Activated CD8-positive, alpha-beta T cell treated with anti-CD3 and anti-CD28 coated beads for 36 hours (primary cell): ENCODE measurements at regions not wholly inside any gene's neighbourhood (a gene's known extent, or its start where the extent isn't known, plus 50 kb on each side); places are given as distances from the start of the nearest gene placed in this dataset.

Experiments
- ATAC-seq: fragments of 200-7000 bp; cut with Tn5 transposase; one replicate; pipeline ENCODE4 v1.10.0; 2021; ENCODE audit warnings: mild to moderate bottlenecking, moderate library complexity
- CTCF ChIA-PET: fragments of 350-600 bp; sonication (Branson Sonifier 250); formaldehyde crosslinking; loops from one replicate; lab custom pipeline; 2021; ENCODE audit warnings: antibody characterized with exemption; lab: Charles Lee
- POLR2A ChIA-PET: fragments of 350-600 bp; sonication (Branson Sonifier 250); formaldehyde crosslinking; loops from one replicate; lab custom pipeline; 2021; ENCODE audit warnings: antibody characterized with exemption; lab: Charles Lee
- DNase-seq: peaks from one replicate; pipeline ENCODE4 v3.0.0-alpha.2; 2020
- H3K27ac Mint-ChIP-seq: one replicate; pipeline ENCODE4 v1.8.0; 2021; ENCODE audit warnings: mild to moderate bottlenecking, mixed read lengths
- H3K27me3 Mint-ChIP-seq: one replicate; pipeline ENCODE4 v1.8.0; 2021; ENCODE audit warnings: mixed read lengths
- H3K36me3 Mint-ChIP-seq: one replicate; pipeline ENCODE4 v1.8.0; 2021; ENCODE audit warnings: low read depth, mixed read lengths
- H3K4me1 Mint-ChIP-seq: one replicate; pipeline ENCODE4 v1.8.0; 2021; ENCODE audit warnings: low read depth, mixed read lengths
- H3K4me3 Mint-ChIP-seq: one replicate; pipeline ENCODE4 v1.8.0; 2021; ENCODE audit warnings: mild to moderate bottlenecking, moderate library complexity, mixed read lengths
- H3K9me3 Mint-ChIP-seq: one replicate; pipeline ENCODE4 v1.8.0; 2021; ENCODE audit warnings: mixed read lengths
- CTCF ChIP-seq: fragments of 200-600 bp; IDR thresholded peaks from one replicate; pipeline ENCODE4 v1.8.0; 2022; ENCODE audit warnings: antibody characterized with exemption, mild to moderate bottlenecking
- intact Hi-C: fragments of 100-400 bp; cut with micrococcal nuclease; formaldehyde crosslinking; loops from one replicate; pipeline ENCODE4 v1.10.0; 2022

- POLR2A ChIA-PET = no interaction called here
- Mint-ChIP-seq H3K27me3 (no peaks in the 10 kb centered on the region), H3K9me3 (peaks cover 2% of the 10 kb centered on the region), H3K36me3 (no peaks in the 10 kb centered on the region), H3K27ac (no peak overlapping the region), H3K4me1 (no peaks in the 10 kb centered on the region), H3K4me3 (no peak overlapping the region)
- no peak for DNase-seq
- TF ChIP-seq CTCF = no peak
- CTCF ChIA-PET = no interaction called here
- ATAC-seq = no peak
- intact Hi-C loops = no loop called here
Measured at GRCh38 chr15:96838081-96838480, 507.6 kb downstream of the NR2F2 start.

- H3K36me3 Mint-ChIP-seq = no peaks in the 10 kb centered on the region
- H3K9me3 Mint-ChIP-seq = peaks cover 3% of the 10 kb centered on the region
- CTCF ChIA-PET = no interaction called here
- H3K4me3 Mint-ChIP-seq = no peak overlapping the region
- POLR2A ChIA-PET = no interaction called here
- peaks cover 2% of the 10 kb centered on the region for H3K27me3 Mint-ChIP-seq
- no peak for DNase-seq
- no peak for ATAC-seq
- intact Hi-C loops = no loop called here
- no peak overlapping the region for H3K27ac Mint-ChIP-seq
- no peaks in the 10 kb centered on the region for H3K4me1 Mint-ChIP-seq
- TF ChIP-seq CTCF = no peak
Measured at GRCh38 chr15:96849271-96849900, 518.9 kb downstream of the NR2F2 start.

- H3K4me1 Mint-ChIP-seq = no peaks in the 10 kb centered on the region
- POLR2A ChIA-PET = no interaction called here
- no peak overlapping the region for H3K4me3 Mint-ChIP-seq
- ATAC-seq (no peak), DNase-seq (no peak)
- no peak for TF ChIP-seq CTCF
- intact Hi-C loops = no loop called here
- H3K27me3 Mint-ChIP-seq = peaks cover 2% of the 10 kb centered on the region
- no peaks in the 10 kb centered on the region for H3K36me3 Mint-ChIP-seq
- CTCF ChIA-PET = interaction anchor here (0.8 kb wide), 1 partner anchor 69 kb away, joined by 3 read pairs; no protein-coding TSS in a partner anchor
- H3K9me3 Mint-ChIP-seq = no peaks in the 10 kb centered on the region
- H3K27ac Mint-ChIP-seq = no peak overlapping the region
Measured at GRCh38 chr15:96851613-96852012, 521.1 kb downstream of the NR2F2 start.

GRCh38 chr15:96858694-96859093 is 528.2 kb downstream of the NR2F2 start:
- ChIA-PET POLR2A (no interaction called here), CTCF (no interaction called here)
- Mint-ChIP-seq H3K9me3 (peaks cover under 1% of the 10 kb centered on the region), H3K4me1 (no peaks in the 10 kb centered on the region), H3K27me3 (no peaks in the 10 kb centered on the region), H3K27ac (no peak overlapping the region), H3K36me3 (no peaks in the 10 kb centered on the region), H3K4me3 (no peak overlapping the region)
- no peak for TF ChIP-seq CTCF
- ATAC-seq (no peak), DNase-seq (no peak)
- intact Hi-C loops = no loop called here

GRCh38 chr15:96860741-96861140 is 530.2 kb downstream of the NR2F2 start:
- Mint-ChIP-seq H3K9me3 (peaks cover 3% of the 10 kb centered on the region), H3K4me1 (no peaks in the 10 kb centered on the region), H3K27me3 (no peaks in the 10 kb centered on the region), H3K36me3 (no peaks in the 10 kb centered on the region), H3K27ac (no peak overlapping the region), H3K4me3 (no peak overlapping the region)
- DNase-seq (no peak), ATAC-seq (no peak)
- intact Hi-C loops = no loop called here
- ChIA-PET CTCF (no interaction called here), POLR2A (no interaction called here)
- no peak for TF ChIP-seq CTCF
